ENCODE measurements at regions not wholly inside any gene's neighbourhood (a gene's known extent, or its start where the extent isn't known, plus 50 kb on each side); places are given as distances from the start of the nearest gene placed in this dataset.

GRCh38 chr10:106520698-106521097 is 643.8 kb downstream of the SORCS1 start:
- no peaks in the 10 kb centered on the region for H3K27me3 ChIP-seq (ENCODE audit: control insufficient read depth, insufficient read depth, low read length)
- DNase-seq (ENCODE audit: low read depth), result no peak
- no peak for TF ChIP-seq CTCF (IDR thresholded peaks at IDR 0.05; ENCODE audit: insufficient read depth, low read depth, low read length)
- ChIA-PET POLR2A (no interaction called here), CTCF (no interaction called here)
- no peaks in the 10 kb centered on the region for H3K36me3 ChIP-seq (ENCODE audit: control insufficient read depth, insufficient read depth, low read length)
- H3K4me3 ChIP-seq (ENCODE audit: low read depth, low read length), result no peak overlapping the region

- Histone ChIP-seq H3K4me3 (ENCODE audit: low read depth, low read length) (no peak overlapping the region), H3K27me3 (ENCODE audit: control insufficient read depth, insufficient read depth, low read length) (no peaks in the 10 kb centered on the region), H3K36me3 (ENCODE audit: control insufficient read depth, insufficient read depth, low read length) (no peaks in the 10 kb centered on the region)
- CTCF ChIA-PET, result interaction anchor here (0.6 kb wide), 1 partner anchor 51 kb away, joined by 3 read pairs; no protein-coding TSS in a partner anchor
- TF ChIP-seq CTCF (IDR thresholded peaks at IDR 0.05; ENCODE audit: insufficient read depth, low read depth, low read length), result no peak
- POLR2A ChIA-PET, result no interaction called here
- no peak for DNase-seq (ENCODE audit: low read depth)
Measured at GRCh38 chr10:106519376-106520030, 645.0 kb downstream of the SORCS1 start.

DNA sequence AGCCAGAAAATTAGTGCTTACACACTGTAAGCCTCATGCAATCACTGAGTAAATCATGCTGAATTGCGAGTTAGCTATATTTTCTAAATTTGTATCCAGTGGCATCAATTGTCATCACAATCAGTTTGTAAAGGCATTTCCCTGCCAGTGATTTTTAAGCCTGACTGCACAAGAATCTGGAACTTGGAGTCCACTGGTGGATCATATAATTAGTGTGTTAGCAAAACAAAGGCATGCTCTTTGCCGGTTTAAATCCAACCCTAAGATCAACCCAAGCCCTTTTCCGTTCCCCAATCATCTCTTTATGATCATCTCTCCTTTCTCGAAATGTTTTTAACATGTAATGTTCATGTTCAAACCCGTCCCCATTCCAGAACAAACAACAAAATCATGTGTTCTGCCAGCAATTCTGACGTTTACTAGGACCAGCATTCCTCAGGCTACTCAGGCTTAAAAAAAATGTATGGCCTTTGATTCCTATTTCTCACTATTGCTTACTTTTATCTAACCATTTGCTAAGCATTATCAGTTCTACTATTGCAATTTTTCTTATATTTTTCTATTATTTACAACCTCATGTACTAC is 649.2 kb downstream of the SORCS1 start:
- POLR2A ChIA-PET, result no interaction called here
- Histone ChIP-seq H3K4me3 (ENCODE audit: low read depth, low read length) (no peak overlapping the region), H3K36me3 (ENCODE audit: control insufficient read depth, insufficient read depth, low read length) (no peaks in the 10 kb centered on the region), H3K27me3 (ENCODE audit: control insufficient read depth, insufficient read depth, low read length) (no peaks in the 10 kb centered on the region)
- no peak for DNase-seq (ENCODE audit: low read depth)
- no peak for TF ChIP-seq CTCF (IDR thresholded peaks at IDR 0.05; ENCODE audit: insufficient read depth, low read depth, low read length)
- CTCF ChIA-PET, result no interaction called here

DNA sequence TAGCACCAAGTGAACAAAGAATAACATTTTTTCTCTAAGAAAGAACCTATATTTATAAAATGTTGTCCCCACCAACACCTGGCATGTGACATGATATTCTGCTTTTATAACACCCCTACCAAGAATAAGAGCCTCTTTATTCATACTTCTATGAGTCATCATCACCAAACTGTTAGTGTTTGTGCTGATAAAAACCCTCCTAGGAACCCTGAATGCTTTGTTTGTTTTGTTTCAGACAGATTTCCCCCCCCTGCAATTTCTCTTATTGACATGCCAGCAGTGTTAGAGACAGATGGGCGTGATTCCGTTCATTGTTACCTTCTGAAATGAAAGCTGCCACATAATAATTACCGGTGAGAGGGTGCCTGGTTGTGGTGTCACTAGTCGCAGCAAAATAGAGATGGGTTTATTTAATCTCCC is 651.1 kb downstream of the SORCS1 start:
- no peak for DNase-seq (ENCODE audit: low read depth)
- H3K36me3 ChIP-seq (ENCODE audit: control insufficient read depth, insufficient read depth, low read length), result no peaks in the 10 kb centered on the region
- H3K27me3 ChIP-seq (ENCODE audit: control insufficient read depth, insufficient read depth, low read length), result no peaks in the 10 kb centered on the region
- ChIA-PET POLR2A (no interaction called here), CTCF (no interaction called here)
- no peak for TF ChIP-seq CTCF (IDR thresholded peaks at IDR 0.05; ENCODE audit: insufficient read depth, low read depth, low read length)
- H3K4me3 ChIP-seq (ENCODE audit: low read depth, low read length), result no peak overlapping the region

GRCh38 chr10:106511917-106512316 is 652.6 kb downstream of the SORCS1 start:
- Histone ChIP-seq H3K36me3 (ENCODE audit: control insufficient read depth, insufficient read depth, low read length) (no peaks in the 10 kb centered on the region), H3K27me3 (ENCODE audit: control insufficient read depth, insufficient read depth, low read length) (no peaks in the 10 kb centered on the region), H3K4me3 (ENCODE audit: low read depth, low read length) (no peak overlapping the region)
- no peak for TF ChIP-seq CTCF (IDR thresholded peaks at IDR 0.05; ENCODE audit: insufficient read depth, low read depth, low read length)
- CTCF ChIA-PET, result no interaction called here
- POLR2A ChIA-PET, result no interaction called here
- DNase-seq (ENCODE audit: low read depth), result no peak
